WERI-Rb-1 (cell line): ENCODE measurements at regions not wholly inside any gene's neighbourhood (a gene's known extent, or its start where the extent isn't known, plus 50 kb on each side); places are given as distances from the start of the nearest gene placed in this dataset.

Experiments used
- DNase-seq: peaks from one replicate; pipeline ENCODE4 v3.0.0-alpha.2; 2020
- H3K27ac ChIP-seq: fragments of 250-450 bp; sonication (Bioruptor Pico); 2 replicates; pipeline ENCODE4 v1.5.1; 2020; ENCODE audit warnings: mild to moderate bottlenecking, moderate library complexity
- H3K27me3 ChIP-seq: fragments of 250-450 bp; sonication (Bioruptor Pico); 2 replicates; pipeline ENCODE4 v1.5.1; 2021; ENCODE audit warnings: mild to moderate bottlenecking, low read depth, moderate library complexity; ENCODE audit not compliant: insufficient read depth, severe bottlenecking
- H3K36me3 ChIP-seq: fragments of 250-450 bp; sonication (Bioruptor Pico); 2 replicates; pipeline ENCODE4 v1.5.1; 2020; ENCODE audit warnings: mild to moderate bottlenecking, moderate library complexity
- H3K4me3 ChIP-seq: 2 replicates; pipeline ENCODE4 v1.5.1; 2011; ENCODE audit warnings: low read depth, mild to moderate bottlenecking, control low read depth, low read length
- H3K9me3 ChIP-seq: fragments of 250-450 bp; sonication (Bioruptor Pico); 2 replicates; pipeline ENCODE4 v1.5.1; 2021; ENCODE audit warnings: mild to moderate bottlenecking, moderate library complexity; ENCODE audit not compliant: severe bottlenecking
- CTCF ChIP-seq: IDR thresholded peaks from 2 replicates; pipeline ENCODE4 v1.5.1; 2011; ENCODE audit warnings: low read depth, mild to moderate bottlenecking, control low read depth, inconsistent platforms, low read length

GRCh38 chr4:104942990-104943743 is 203.5 kb upstream of the TET2 start:
- no peaks in the 10 kb centered on the region for H3K9me3 ChIP-seq
- H3K27me3 ChIP-seq = no peaks in the 10 kb centered on the region
- H3K36me3 ChIP-seq = no peaks in the 10 kb centered on the region
- DNase-seq = no peak
- H3K4me3 ChIP-seq = no peak overlapping the region
- H3K27ac ChIP-seq = no peak overlapping the region
- no peak for TF ChIP-seq CTCF

GRCh38 chr4:104944596-104944995 is 202.1 kb upstream of the TET2 start:
- Histone ChIP-seq H3K4me3 (no peak overlapping the region), H3K27me3 (no peaks in the 10 kb centered on the region), H3K36me3 (no peaks in the 10 kb centered on the region), H3K27ac (no peak overlapping the region), H3K9me3 (no peaks in the 10 kb centered on the region)
- no peak for DNase-seq
- no peak for TF ChIP-seq CTCF

GRCh38 chr4:104964410-104965175 is 182.1 kb upstream of the TET2 start:
- no peak for TF ChIP-seq CTCF
- Histone ChIP-seq H3K4me3 (no peak overlapping the region), H3K27me3 (no peaks in the 10 kb centered on the region), H3K9me3 (peaks cover 2% of the 10 kb centered on the region), H3K36me3 (no peaks in the 10 kb centered on the region), H3K27ac (no peak overlapping the region)
- DNase-seq = no peak

GRCh38 chr4:104966349-104967033 is 180.2 kb upstream of the TET2 start:
- H3K36me3 ChIP-seq = no peaks in the 10 kb centered on the region
- H3K4me3 ChIP-seq = no peak overlapping the region
- H3K27me3 ChIP-seq = no peaks in the 10 kb centered on the region
- no peak for DNase-seq
- H3K9me3 ChIP-seq = no peaks in the 10 kb centered on the region
- H3K27ac ChIP-seq = no peak overlapping the region
- TF ChIP-seq CTCF = no peak

- H3K9me3 ChIP-seq = no peaks in the 10 kb centered on the region
- H3K27me3 ChIP-seq = no peaks in the 10 kb centered on the region
- no peak overlapping the region for H3K27ac ChIP-seq
- H3K36me3 ChIP-seq = no peaks in the 10 kb centered on the region
- no peak for DNase-seq
- no peak for TF ChIP-seq CTCF
- H3K4me3 ChIP-seq = no peak overlapping the region
Measured at GRCh38 chr4:104967034-104967401, 179.7 kb upstream of the TET2 start.
